GM13977 (cell line): ENCODE measurements at regions not wholly inside any gene's neighbourhood (a gene's known extent, or its start where the extent isn't known, plus 50 kb on each side); places are given as distances from the start of the nearest gene placed in this dataset.

Source experiments
- DNase-seq: peaks from one replicate; pipeline ENCODE4 v3.0.0; 2012; ENCODE audit warnings: low spot score
- CTCF ChIP-seq: IDR thresholded peaks from 2 replicates; pipeline ENCODE4 v1.5.1; 2012; ENCODE audit warnings: mild to moderate bottlenecking, control low read depth; ENCODE audit not compliant: insufficient read depth; ENCODE audit errors: extremely low read depth, missing control alignments
- in situ Hi-C: fragments of 300-500 bp; cut with MboI; formaldehyde crosslinking; loops from one replicate; pipeline ENCODE4 v1.12.0; 2022; ENCODE audit warnings: low sequenced_read_pairs, low pct_unique_long_range_greater_than_20kb, mixed read lengths, inconsistent platforms; ENCODE audit not compliant: unreplicated experiment

- no peak for TF ChIP-seq CTCF
- no peak for DNase-seq
- in situ Hi-C loops = no loop called here
Measured at GRCh38 chr5:63811286-63811685, 151.0 kb downstream of the HTR1A start.

- no peak for TF ChIP-seq CTCF
- in situ Hi-C loops = no loop called here
- no peak for DNase-seq
Measured at GRCh38 chr5:63805151-63805550, 157.1 kb downstream of the HTR1A start.

GRCh38 chr5:63803165-63803564 lies 159.1 kb downstream of the HTR1A start:
- in situ Hi-C loops = no loop called here
- no peak for TF ChIP-seq CTCF
- DNase-seq = no peak

GRCh38 chr5:63794979-63795378 lies 167.3 kb downstream of the HTR1A start:
- no peak for DNase-seq
- TF ChIP-seq CTCF = no peak
- in situ Hi-C loops = no loop called here

- in situ Hi-C loops = no loop called here
- no peak for TF ChIP-seq CTCF
- no peak for DNase-seq
Measured at GRCh38 chr5:63794296-63794695, 167.9 kb downstream of the HTR1A start.

GRCh38 chr5:63774939-63775338 lies 187.3 kb downstream of the HTR1A start:
- in situ Hi-C loops = no loop called here
- no peak for TF ChIP-seq CTCF
- no peak for DNase-seq

GRCh38 chr5:63768221-63768620 lies 194.0 kb downstream of the HTR1A start:
- no peak for DNase-seq
- no peak for TF ChIP-seq CTCF
- in situ Hi-C loops = no loop called here
